H1 (cell line): ENCODE measurements at regions not wholly inside any gene's neighbourhood (a gene's known extent, or its start where the extent isn't known, plus 50 kb on each side); places are given as distances from the start of the nearest gene placed in this dataset.

Experiments
- CTCF ChIA-PET: fragments of 300-600 bp; sonication (Branson Sonifier 250); formaldehyde crosslinking; loops from one replicate; lab custom pipeline; 2021; ENCODE audit not compliant: partially characterized antibody; lab: Charles Lee
- POLR2A ChIA-PET: fragments of 300-600 bp; sonication (Branson Sonifier 250); formaldehyde crosslinking; loops from one replicate; lab custom pipeline; 2021; ENCODE audit warnings: inconsistent platforms; ENCODE audit not compliant: partially characterized antibody; lab: Charles Lee
- DNase-seq, 2 experiments: peaks; one replicate each; pipeline versions ENCODE4 v3.0.0 to v3.0.0-alpha.2; 2010 to 2022; ENCODE audit warnings: low spot score in 2 of 2, low read depth in 1 of 2, mixed read lengths in 1 of 2
- FAIRE-seq: peaks from 2 replicates; lab custom pipeline; 2011; peaks lifted over from hg19 to GRCh38; lab: Jason Lieb, UNC
- H2AFZ ChIP-seq: 2 replicates; pipeline ENCODE4 v1.8.1; 2012; ENCODE audit warnings: low read length, inconsistent platforms
- H2AK5ac ChIP-seq: 2 replicates; pipeline ENCODE4 v1.6.1; 2013; ENCODE audit warnings: low read depth, low read length
- H2BK120ac ChIP-seq: replicated peaks from 2 replicates; pipeline ENCODE3; 2013; ENCODE audit warnings: low read depth, low read length, inconsistent platforms
- H2BK12ac ChIP-seq: 2 replicates; pipeline ENCODE4 v1.6.1; 2013; ENCODE audit warnings: low read depth, low read length
- H2BK15ac ChIP-seq: 2 replicates; pipeline ENCODE4 v1.6.1; 2013; ENCODE audit warnings: low read length
- H2BK20ac ChIP-seq: 2 replicates; pipeline ENCODE4 v1.6.1; 2013; ENCODE audit warnings: low read length
- H2BK5ac ChIP-seq: 2 replicates; pipeline ENCODE4 v1.6.1; 2013; ENCODE audit warnings: low read depth, low read length
- H3K14ac ChIP-seq: 2 replicates; pipeline ENCODE4 v1.6.1; 2013; ENCODE audit warnings: inconsistent platforms; ENCODE audit not compliant: insufficient read length
- H3K18ac ChIP-seq: 2 replicates; pipeline ENCODE4 v1.6.1; 2013; ENCODE audit warnings: low read length; ENCODE audit errors: extremely low read depth
- H3K23ac ChIP-seq: 2 replicates; pipeline ENCODE4 v1.6.1; 2013; ENCODE audit warnings: inconsistent platforms; ENCODE audit not compliant: insufficient read length
- H3K23me2 ChIP-seq: 2 replicates; pipeline ENCODE4 v1.6.1; 2013; ENCODE audit warnings: low read depth, low read length
- H3K27ac ChIP-seq: 2 replicates; pipeline ENCODE4 v1.6.1; 2011; ENCODE audit warnings: low read depth, low read length, inconsistent platforms
- H3K27me3 ChIP-seq, 4 experiments: replicated peaks in 1 of 4; 1 replicate in 1 of 4; 2 replicates in 3 of 4; pipeline versions ENCODE4 v1.6.1 to v1.8.1; 2011 to 2013; ENCODE audit warnings: low read length in 3 of 4, mild to moderate bottlenecking in 3 of 4, inconsistent platforms in 2 of 4, mixed read lengths in 2 of 4, moderate library complexity in 1 of 4; ENCODE audit not compliant: control insufficient read depth in 3 of 4, insufficient read depth in 3 of 4; ENCODE audit errors: extremely low read depth in 1 of 4
- H3K36me3 ChIP-seq, 4 experiments: 2 replicates each; pipeline versions ENCODE4 v1.6.1 to v1.8.1; 2011 to 2013; ENCODE audit warnings: mild to moderate bottlenecking in 4 of 4, low read length in 3 of 4, moderate library complexity in 2 of 4, control low read depth in 1 of 4, inconsistent platforms in 1 of 4; ENCODE audit not compliant: insufficient read depth in 4 of 4, control insufficient read depth in 2 of 4
- H3K4ac ChIP-seq: replicated peaks from 2 replicates; pipeline ENCODE3; 2013; ENCODE audit warnings: low read length, low read depth, mixed read lengths, inconsistent platforms; ENCODE audit not compliant: insufficient read length
- H3K4me1 ChIP-seq, 4 experiments: replicated peaks in 1 of 4; 1 replicate in 1 of 4; 2 replicates in 3 of 4; pipeline versions ENCODE4 v1.6.1 to v1.8.1; 2011 to 2013; ENCODE audit warnings: low read length in 3 of 4, inconsistent platforms in 2 of 4, mixed read lengths in 1 of 4; ENCODE audit not compliant: insufficient read depth in 4 of 4, control insufficient read depth in 3 of 4
- H3K4me2 ChIP-seq, 2 experiments: 2 replicates each; pipeline versions ENCODE4 v1.6.1 to v1.8.1; 2011 to 2013; ENCODE audit warnings: low read depth in 2 of 2, low read length in 2 of 2, control low read depth in 1 of 2, inconsistent platforms in 1 of 2, mild to moderate bottlenecking in 1 of 2; ENCODE audit not compliant: insufficient read depth in 1 of 2
- H3K4me3 ChIP-seq, 4 experiments: fragments of 200-600, 300-600 bp in 1 of 4; sonication (generic), shearing (Covaris generic), sonication (Bioruptor Twin) in 1 of 4; 2 replicates each; pipeline versions ENCODE4 v1.5.1 to v1.8.1; 2011 to 2016; ENCODE audit warnings: low read length in 4 of 4, low read depth in 3 of 4, control low read depth in 2 of 4, inconsistent platforms in 2 of 4, mild to moderate bottlenecking in 2 of 4, mixed read lengths in 1 of 4, moderate library complexity in 1 of 4; ENCODE audit not compliant: insufficient read depth in 2 of 4; ENCODE audit errors: extremely low read depth in 1 of 4
- H3K56ac ChIP-seq: replicated peaks from 2 replicates; pipeline ENCODE3; 2013; ENCODE audit warnings: low read depth, mild to moderate bottlenecking, mixed read lengths, low read length, inconsistent platforms; ENCODE audit not compliant: insufficient read length
- H3K79me1 ChIP-seq: 2 replicates; pipeline ENCODE4 v1.6.1; 2013; ENCODE audit warnings: low read depth, low read length, control low read depth
- H3K79me2 ChIP-seq, 2 experiments: 2 replicates each; pipeline versions ENCODE4 v1.6.1 to v1.8.1; 2012 to 2013; ENCODE audit warnings: low read length in 2 of 2, mild to moderate bottlenecking in 2 of 2, inconsistent platforms in 1 of 2; ENCODE audit not compliant: insufficient read depth in 2 of 2, control insufficient read depth in 1 of 2
- H3K9ac ChIP-seq, 4 experiments: replicated peaks in 1 of 4; 1 replicate in 1 of 4; 2 replicates in 3 of 4; pipeline versions ENCODE4 v1.6.1 to v1.8.1; 2011 to 2013; ENCODE audit warnings: low read depth in 3 of 4, low read length in 3 of 4, control low read depth in 2 of 4, mild to moderate bottlenecking in 2 of 4, moderate library complexity in 2 of 4, inconsistent platforms in 1 of 4; ENCODE audit errors: extremely low read depth in 1 of 4
- H3K9me3 ChIP-seq, 2 experiments: 2 replicates each; pipeline versions ENCODE4 v1.6.1 to v1.8.1; 2012 to 2013; ENCODE audit warnings: mild to moderate bottlenecking in 2 of 2, moderate library complexity in 2 of 2, control low read depth in 1 of 2, inconsistent platforms in 1 of 2, low read depth in 1 of 2, low read length in 1 of 2, mixed read lengths in 1 of 2; ENCODE audit not compliant: insufficient read depth in 2 of 2
- H4K20me1 ChIP-seq, 2 experiments: replicated peaks in 1 of 2; 2 replicates each; pipeline versions ENCODE3 to v1.8.1; 2011 to 2013; ENCODE audit warnings: inconsistent platforms in 2 of 2, low read length in 2 of 2, mild to moderate bottlenecking in 1 of 2; ENCODE audit not compliant: insufficient read depth in 2 of 2, control insufficient read depth in 1 of 2
- H4K5ac ChIP-seq: 2 replicates; pipeline ENCODE4 v1.6.1; 2013; ENCODE audit warnings: low read length, low read depth, mixed read lengths, inconsistent platforms; ENCODE audit not compliant: insufficient read length
- H4K8ac ChIP-seq: 2 replicates; pipeline ENCODE4 v1.8.0; 2013; ENCODE audit warnings: mild to moderate bottlenecking, moderate library complexity, low read length, inconsistent platforms; ENCODE audit not compliant: insufficient read depth; ENCODE audit errors: extremely low read depth
- H4K91ac ChIP-seq: replicated peaks from 2 replicates; pipeline ENCODE3; 2013; ENCODE audit warnings: low read length, mixed read lengths, inconsistent platforms; ENCODE audit not compliant: insufficient read length
- BACH1 ChIP-seq: IDR thresholded peaks from 2 replicates; pipeline ENCODE4 v1.6.1; 2012; ENCODE audit warnings: low read length, improper control_type of control experiment
- CBX5 ChIP-seq: fragments of 300-800, 300-1000 bp; sonication (generic); IDR thresholded peaks from 2 replicates; pipeline ENCODE4 v1.7.1; 2016; ENCODE audit warnings: antibody characterized with exemption, low read length, low read depth
- EGR1 ChIP-seq: IDR thresholded peaks from 2 replicates; pipeline ENCODE4 v1.6.1; 2011; ENCODE audit warnings: low read depth, low read length, borderline replicate concordance
- EZH2 ChIP-seq: fragments of 200-600 bp; sonication (generic); IDR thresholded peaks from 2 replicates; pipeline ENCODE4 v1.7.1; 2012; ENCODE audit warnings: low read depth, mild to moderate bottlenecking, moderate library complexity, low read length, inconsistent platforms; ENCODE audit not compliant: severe bottlenecking
- JUN ChIP-seq: IDR thresholded peaks from 2 replicates; pipeline ENCODE4 v1.6.1; 2011; ENCODE audit warnings: low read depth, mild to moderate bottlenecking, improper control_type of control experiment, low read length
- PHF8 ChIP-seq: fragments of 200-600 bp; sonication (generic); conservative IDR thresholded peaks from 2 replicates; pipeline ENCODE4 v1.7.1; 2012; ENCODE audit warnings: low read depth, mild to moderate bottlenecking, inconsistent platforms, low read length, moderate library complexity
- POLR2AphosphoS5 ChIP-seq: IDR thresholded peaks from 2 replicates; pipeline ENCODE4 v1.6.1; 2011; ENCODE audit warnings: low read depth, low read length
- POU5F1 ChIP-seq: IDR thresholded peaks from 2 replicates; pipeline ENCODE4 v1.6.1; 2011; ENCODE audit warnings: low read depth, mild to moderate bottlenecking, low read length, moderate library complexity
- SIX5 ChIP-seq: IDR thresholded peaks from 2 replicates; pipeline ENCODE4 v1.6.1; 2011; ENCODE audit warnings: mild to moderate bottlenecking, low read depth, low read length
- TAF1 ChIP-seq: IDR thresholded peaks from 2 replicates; pipeline ENCODE4 v1.6.1; 2011; ENCODE audit warnings: mild to moderate bottlenecking, low read depth, low read length
- TBP ChIP-seq: IDR thresholded peaks from 2 replicates; pipeline ENCODE4 v1.6.1; 2011; ENCODE audit warnings: low read depth, low read length, improper control_type of control experiment
- YY1 ChIP-seq: IDR thresholded peaks from 2 replicates; pipeline ENCODE4 v1.6.1; 2011; ENCODE audit warnings: low read depth, mild to moderate bottlenecking, low read length
- WGBS, 2 experiments: shearing (Covaris generic) in 1 of 2; methylation state at CpG; one replicate each; pipeline versions ENCODE4 v1.1.6 to v1.1.7; 2013 to 2015; ENCODE audit warnings: low lambda C conversion rate in 2 of 2, mixed read lengths in 2 of 2, inconsistent platforms in 1 of 2, low coverage in 1 of 2, missing lambda C conversion rate in 1 of 2; ENCODE audit not compliant: insufficient replicate concordance in 2 of 2, insufficient coverage in 1 of 2, insufficient read length in 1 of 2; ENCODE audit errors: extremely low coverage in 1 of 2, missing lambda C conversion rate in 1 of 2; 5-methylcytosine and 5-hydroxymethylcytosine counted together

DNA sequence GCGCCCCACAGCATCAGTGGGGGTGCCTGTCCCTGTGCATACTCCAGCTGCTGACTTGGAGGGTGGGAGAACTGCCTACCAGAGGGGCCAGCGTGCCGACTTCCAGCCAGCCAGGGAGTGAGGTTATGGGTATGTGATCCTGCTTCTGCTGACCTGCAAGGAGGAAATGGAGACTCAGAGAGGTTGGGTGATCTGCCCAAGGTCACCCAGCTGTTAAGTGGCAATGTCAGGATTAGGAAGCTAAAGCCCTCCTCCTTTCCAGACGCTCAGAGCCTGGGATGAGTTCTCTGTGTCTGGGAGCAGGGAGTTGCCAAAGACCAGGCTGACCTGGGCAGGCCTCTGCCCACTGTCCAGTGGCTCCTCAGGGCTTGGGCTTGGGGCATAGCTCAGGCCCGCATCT is 169.6 kb downstream of the GLI2 start:
- Histone ChIP-seq H2AK5ac (no peak overlapping the region), H2BK15ac (no peak overlapping the region), H3K14ac (no peak overlapping the region), H2BK20ac (no peak overlapping the region), H3K23me2 (no peaks in the 10 kb centered on the region), H3K4me2 (no peak overlapping the region), H3K79me2 (peaks cover 0 to 10% of the 10 kb centered on the region in 2 experiments; a peak in 1 of 4 replicates), H4K91ac (no peak overlapping the region), H2BK12ac (no peak overlapping the region), H3K18ac (no peak overlapping the region; the same call in 1 of the 2 replicates), H2BK5ac (no peak overlapping the region), H3K9ac (peak overlapping the region in 1 of 4 experiments; percentile 35; a peak in 2 of 7 replicates), H3K9me3 (no peaks in the 10 kb centered on the region), H3K4me3 (no peak overlapping the region), H3K23ac (no peak overlapping the region), H2AFZ (no peak overlapping the region), H3K4ac (no peak overlapping the region), H3K79me1 (peaks cover 13% of the 10 kb centered on the region), H2BK120ac (no peak overlapping the region), H3K56ac (no peak overlapping the region), H4K8ac (no peak overlapping the region), H4K5ac (no peak overlapping the region), H3K36me3 (peaks cover 0 to 4% (median 0%) of the 10 kb centered on the region in 4 experiments; a peak in 1 of 8 replicates), H3K4me1 (peaks cover 0 to 13% (median 5%) of the 10 kb centered on the region in 4 experiments), H3K27ac (no peak overlapping the region), H4K20me1 (peaks cover 8 to 17% of the 10 kb centered on the region in 2 experiments), H3K27me3 (no peaks in the 10 kb centered on the region)
- TF ChIP-seq EGR1 = no peak
- TF ChIP-seq JUN = no peak
- TF ChIP-seq CBX5 = no peak
- TF ChIP-seq POU5F1 = no peak
- TF ChIP-seq TAF1 = no peak
- TF ChIP-seq TBP = no peak
- no peak for TF ChIP-seq SIX5
- TF ChIP-seq PHF8 = no peak
- TF ChIP-seq EZH2 = no peak
- no peak for TF ChIP-seq BACH1
- no peak for TF ChIP-seq POLR2AphosphoS5
- no peak for TF ChIP-seq YY1
- DNase-seq (no peak), FAIRE-seq (no peak)
- ChIA-PET POLR2A (no interaction called here), CTCF (interaction anchor here (1.0 to 2.7 kb wide), 10 partner anchors 9 to 210 kb away, joined by 3 to 16 read pairs (median 4); no protein-coding TSS in a partner anchor)
- 95% methylated on average over 5 of the region's 5 CpGs; no CpG with 5 or more reads in 1 of the 2 experiments for WGBS, 2 experiments
